IMR-90 (cell line): ENCODE measurements at regions not wholly inside any gene's neighbourhood (a gene's known extent, or its start where the extent isn't known, plus 50 kb on each side); places are given as distances from the start of the nearest gene placed in this dataset.

Experiments used
- CEBPB ChIP-seq: IDR thresholded peaks from 2 replicates; pipeline ENCODE4 v1.6.1; 2012; ENCODE audit warnings: low read depth, low read length, improper control_type of control experiment
- CTCF ChIP-seq: conservative IDR thresholded peaks from 2 replicates; pipeline ENCODE4 v1.5.1; 2012; ENCODE audit warnings: mild to moderate bottlenecking, low read depth, low read length, improper control_type of control experiment
- MXI1 ChIP-seq: IDR thresholded peaks from 2 replicates; pipeline ENCODE4 v1.6.1; 2012; ENCODE audit warnings: low read depth, mild to moderate bottlenecking, low read length, moderate library complexity, borderline replicate concordance
- POLR2A ChIP-seq: IDR thresholded peaks from 2 replicates; pipeline ENCODE4 v1.6.1; 2012; ENCODE audit warnings: mild to moderate bottlenecking, low read depth, low read length

GRCh38 chr4:160811956-160812355, 1351.8 kb downstream of the FSTL5 start:
- TF ChIP-seq POLR2A (no peak), CTCF (no peak), CEBPB (no peak), MXI1 (no peak)
